Ectodermal cell (in vitro differentiated cells): ENCODE measurements at regions not wholly inside any gene's neighbourhood (a gene's known extent, or its start where the extent isn't known, plus 50 kb on each side); places are given as distances from the start of the nearest gene placed in this dataset.

Experiments
- H3K27ac ChIP-seq: 2 replicates; pipeline ENCODE4 v1.7.0; 2013; ENCODE audit warnings: mild to moderate bottlenecking, low read depth, low read length; ENCODE audit not compliant: insufficient read depth, poor library complexity, severe bottlenecking
- H3K27me3 ChIP-seq: 2 replicates; pipeline ENCODE4 v1.7.0; 2013; ENCODE audit warnings: mild to moderate bottlenecking, low read length; ENCODE audit not compliant: insufficient read depth, control insufficient read depth, poor library complexity, severe bottlenecking
- H3K36me3 ChIP-seq: one replicate; pipeline ENCODE4 v1.7.0; 2013; ENCODE audit warnings: low read length; ENCODE audit not compliant: control insufficient read depth, insufficient read depth
- H3K4me1 ChIP-seq: one replicate; pipeline ENCODE4 v1.7.0; 2013; ENCODE audit warnings: low read length; ENCODE audit not compliant: control insufficient read depth, insufficient read depth
- H3K4me3 ChIP-seq: 2 replicates; pipeline ENCODE4 v1.7.0; 2013; ENCODE audit warnings: low read depth, low read length, control low read depth; ENCODE audit not compliant: insufficient read depth
- H3K9me3 ChIP-seq: 2 replicates; pipeline ENCODE4 v1.7.0; 2013; ENCODE audit warnings: mild to moderate bottlenecking, low read length, moderate library complexity; ENCODE audit not compliant: control insufficient read depth
- WGBS, 2 experiments: methylation state at CpG; one replicate each; pipeline ENCODE4 v1.1.7; 2013; ENCODE audit warnings: missing lambda C conversion rate in 2 of 2; 5-methylcytosine and 5-hydroxymethylcytosine counted together

GRCh38 chr6:5946701-5947100 is 60.0 kb downstream of the NRN1 start:
- 90 to 94% methylated on average over 2 of the region's 2 CpGs for WGBS, 2 experiments
- no peaks in the 10 kb centered on the region for H3K36me3 ChIP-seq
- H3K4me1 ChIP-seq = no peaks in the 10 kb centered on the region
- H3K27ac ChIP-seq = no peak overlapping the region
- no peaks in the 10 kb centered on the region for H3K9me3 ChIP-seq
- H3K4me3 ChIP-seq = no peak overlapping the region
- no peaks in the 10 kb centered on the region for H3K27me3 ChIP-seq

GRCh38 chr6:5946181-5946580 is 60.5 kb downstream of the NRN1 start:
- Histone ChIP-seq H3K27me3 (no peaks in the 10 kb centered on the region), H3K36me3 (no peaks in the 10 kb centered on the region), H3K9me3 (no peaks in the 10 kb centered on the region), H3K4me1 (no peaks in the 10 kb centered on the region), H3K4me3 (no peak overlapping the region), H3K27ac (no peak overlapping the region)
- WGBS, 2 experiments = 90 to 96% methylated on average over 4 of the region's 4 CpGs

GRCh38 chr6:5943591-5943990 is 63.1 kb downstream of the NRN1 start:
- Histone ChIP-seq H3K27ac (no peak overlapping the region), H3K36me3 (no peaks in the 10 kb centered on the region), H3K9me3 (no peaks in the 10 kb centered on the region), H3K27me3 (no peaks in the 10 kb centered on the region), H3K4me1 (no peaks in the 10 kb centered on the region), H3K4me3 (no peak overlapping the region)

- Histone ChIP-seq H3K4me3 (no peak overlapping the region), H3K4me1 (no peaks in the 10 kb centered on the region), H3K36me3 (no peaks in the 10 kb centered on the region), H3K27me3 (no peaks in the 10 kb centered on the region), H3K9me3 (no peaks in the 10 kb centered on the region), H3K27ac (no peak overlapping the region)
- 83% methylated on average over 1 of the region's 1 CpG; no CpG with 5 or more reads in 1 of the 2 experiments for WGBS, 2 experiments
These were observed 64.1 kb downstream of the NRN1 start for GRCh38 chr6:5942591-5942990.

- 90 to 92% methylated on average over 5 of the region's 5 CpGs for WGBS, 2 experiments
- Histone ChIP-seq H3K27ac (no peak overlapping the region), H3K4me1 (no peaks in the 10 kb centered on the region), H3K9me3 (no peaks in the 10 kb centered on the region), H3K4me3 (no peak overlapping the region), H3K36me3 (no peaks in the 10 kb centered on the region), H3K27me3 (no peaks in the 10 kb centered on the region)
These were observed 65.5 kb downstream of the NRN1 start for GRCh38 chr6:5941188-5941587.

GRCh38 chr6:5938934-5939333 is 67.8 kb downstream of the NRN1 start:
- Histone ChIP-seq H3K27me3 (no peaks in the 10 kb centered on the region), H3K36me3 (no peaks in the 10 kb centered on the region), H3K27ac (no peak overlapping the region), H3K4me1 (no peaks in the 10 kb centered on the region), H3K4me3 (no peak overlapping the region), H3K9me3 (no peaks in the 10 kb centered on the region)
- 90 to 97% methylated on average over 3 of the region's 3 CpGs for WGBS, 2 experiments

- 87 to 88% methylated on average over 18 to 19 of the region's 19 CpGs for WGBS, 2 experiments
- H3K36me3 ChIP-seq = no peaks in the 10 kb centered on the region
- no peaks in the 10 kb centered on the region for H3K27me3 ChIP-seq
- H3K4me1 ChIP-seq = no peaks in the 10 kb centered on the region
- no peak overlapping the region for H3K27ac ChIP-seq
- H3K9me3 ChIP-seq = no peaks in the 10 kb centered on the region
- H3K4me3 ChIP-seq = no peak overlapping the region
These were observed 68.6 kb downstream of the NRN1 start for GRCh38 chr6:5937936-5938706.

- H3K27ac ChIP-seq = no peak overlapping the region
- H3K27me3 ChIP-seq = no peaks in the 10 kb centered on the region
- no peaks in the 10 kb centered on the region for H3K4me1 ChIP-seq
- WGBS, 2 experiments = 92% methylated on average over 14 of the region's 14 CpGs
- H3K36me3 ChIP-seq = no peaks in the 10 kb centered on the region
- no peaks in the 10 kb centered on the region for H3K9me3 ChIP-seq
- H3K4me3 ChIP-seq = no peak overlapping the region
These were observed 69.4 kb downstream of the NRN1 start for GRCh38 chr6:5937169-5937909.

GRCh38 chr6:5936631-5937030 is 70.1 kb downstream of the NRN1 start:
- Histone ChIP-seq H3K27me3 (no peaks in the 10 kb centered on the region), H3K36me3 (no peaks in the 10 kb centered on the region), H3K4me3 (no peak overlapping the region), H3K9me3 (no peaks in the 10 kb centered on the region), H3K4me1 (no peaks in the 10 kb centered on the region), H3K27ac (no peak overlapping the region)
- 92 to 94% methylated on average over 7 to 8 of the region's 8 CpGs for WGBS, 2 experiments

- Histone ChIP-seq H3K4me3 (no peak overlapping the region), H3K27ac (no peak overlapping the region), H3K36me3 (no peaks in the 10 kb centered on the region), H3K4me1 (no peaks in the 10 kb centered on the region), H3K9me3 (no peaks in the 10 kb centered on the region), H3K27me3 (no peaks in the 10 kb centered on the region)
- WGBS, 2 experiments = 83 to 91% methylated on average over 2 of the region's 2 CpGs
These were observed 70.6 kb downstream of the NRN1 start for GRCh38 chr6:5936140-5936539.
